HG03520 (cell line): ENCODE measurements at regions not wholly inside any gene's neighbourhood (a gene's known extent, or its start where the extent isn't known, plus 50 kb on each side); places are given as distances from the start of the nearest gene placed in this dataset.
"Not testable (repeated sequence)": the region's sequence is repeated elsewhere in the genome, so short reads cannot be mapped to it uniquely, and the experiment has no call there.

ENCODE experiments used
- ATAC-seq: cut with Tn5 transposase; IDR thresholded peaks from one replicate; pipeline ENCODE4 v1.9.1; 2021; ENCODE audit warnings: mild to moderate bottlenecking, moderate library complexity; ENCODE audit not compliant: unreplicated experiment

GRCh38 chr5:117587111-117587510, 1012.5 kb upstream of the SEMA6A start:
- ATAC-seq = no peak

- ATAC-seq = no peak
Measured at GRCh38 chr5:117568622-117569021, 994.0 kb upstream of the SEMA6A start.

GRCh38 chr5:117568126-117568525, 993.5 kb upstream of the SEMA6A start:
- no peak for ATAC-seq

GRCh38 chr5:117562647-117563046, 988.0 kb upstream of the SEMA6A start:
- ATAC-seq = no peak

- ATAC-seq = no peak
Measured at GRCh38 chr5:117561531-117561930, 986.9 kb upstream of the SEMA6A start.

- no peak for ATAC-seq
Measured at GRCh38 chr5:117559005-117559844, 984.6 kb upstream of the SEMA6A start.

- no peak for ATAC-seq
Measured at GRCh38 chr5:117551236-117551635, 976.6 kb upstream of the SEMA6A start.

- no peak for ATAC-seq
Measured at GRCh38 chr5:117547192-117547591, 972.6 kb upstream of the SEMA6A start.

GRCh38 chr5:117539692-117540091, 965.1 kb upstream of the SEMA6A start:
- ATAC-seq = no peak

- ATAC-seq = no peak
Measured at GRCh38 chr5:117533792-117534191, 959.2 kb upstream of the SEMA6A start.

GRCh38 chr5:117533051-117533670, 958.5 kb upstream of the SEMA6A start:
- ATAC-seq = not testable (repeated sequence)

GRCh38 chr5:117519957-117520500, 945.4 kb upstream of the SEMA6A start:
- no peak for ATAC-seq

- ATAC-seq = no peak
Measured at GRCh38 chr5:117504305-117504704, 929.7 kb upstream of the SEMA6A start.

GRCh38 chr5:117497601-117498000, 923.0 kb upstream of the SEMA6A start:
- no peak for ATAC-seq

- ATAC-seq = no peak
Measured at GRCh38 chr5:117496801-117497200, 922.2 kb upstream of the SEMA6A start.

- no peak for ATAC-seq
Measured at GRCh38 chr5:117494188-117494587, 919.6 kb upstream of the SEMA6A start.

GRCh38 chr5:117488976-117489500, 914.4 kb upstream of the SEMA6A start:
- ATAC-seq = no peak

- no peak for ATAC-seq
Measured at GRCh38 chr5:117487556-117487955, 912.9 kb upstream of the SEMA6A start.

- no peak for ATAC-seq
Measured at GRCh38 chr5:117486879-117487391, 912.3 kb upstream of the SEMA6A start.

- no peak for ATAC-seq
Measured at GRCh38 chr5:117486261-117486660, 911.6 kb upstream of the SEMA6A start.

GRCh38 chr5:117475919-117476318, 901.3 kb upstream of the SEMA6A start:
- no peak for ATAC-seq

- no peak for ATAC-seq
Measured at GRCh38 chr5:117473165-117473564, 898.5 kb upstream of the SEMA6A start.
